NB4 (cell line): ENCODE measurements at regions not wholly inside any gene's neighbourhood (a gene's known extent, or its start where the extent isn't known, plus 50 kb on each side); places are given as distances from the start of the nearest gene placed in this dataset.

ENCODE experiments used
- TF ChIP-seq, protein P1 (sequence below): IDR thresholded peaks from one replicate; pipeline ENCODE4 v1.5.1; 2012; ENCODE audit warnings: low read depth, low read length
- TF ChIP-seq, protein P2 (sequence below): IDR thresholded peaks from 2 replicates; pipeline ENCODE4 v1.6.1; 2011; ENCODE audit warnings: low read depth, low read length

DNA sequence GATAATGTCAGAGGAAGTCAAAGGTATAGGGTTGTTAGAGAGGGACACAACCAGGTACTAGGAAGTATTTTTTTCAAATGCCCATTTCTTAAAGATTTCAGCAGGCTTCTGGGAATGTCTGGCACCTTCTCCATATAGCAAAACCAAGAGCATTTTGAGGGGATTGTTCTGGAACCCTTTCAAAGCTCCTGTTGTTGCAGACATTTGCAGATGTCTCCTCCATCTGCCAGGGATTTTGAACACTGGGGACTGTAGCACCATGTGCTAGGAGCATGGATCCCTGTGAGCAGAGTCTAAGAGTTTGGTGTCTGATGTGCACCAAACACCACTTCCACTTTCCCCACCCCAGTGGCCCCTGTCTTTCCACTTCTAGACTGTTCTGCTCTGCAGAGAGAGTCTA is 206.0 kb upstream of the KBTBD8 start:
- TF ChIP-seq, protein P1, sequence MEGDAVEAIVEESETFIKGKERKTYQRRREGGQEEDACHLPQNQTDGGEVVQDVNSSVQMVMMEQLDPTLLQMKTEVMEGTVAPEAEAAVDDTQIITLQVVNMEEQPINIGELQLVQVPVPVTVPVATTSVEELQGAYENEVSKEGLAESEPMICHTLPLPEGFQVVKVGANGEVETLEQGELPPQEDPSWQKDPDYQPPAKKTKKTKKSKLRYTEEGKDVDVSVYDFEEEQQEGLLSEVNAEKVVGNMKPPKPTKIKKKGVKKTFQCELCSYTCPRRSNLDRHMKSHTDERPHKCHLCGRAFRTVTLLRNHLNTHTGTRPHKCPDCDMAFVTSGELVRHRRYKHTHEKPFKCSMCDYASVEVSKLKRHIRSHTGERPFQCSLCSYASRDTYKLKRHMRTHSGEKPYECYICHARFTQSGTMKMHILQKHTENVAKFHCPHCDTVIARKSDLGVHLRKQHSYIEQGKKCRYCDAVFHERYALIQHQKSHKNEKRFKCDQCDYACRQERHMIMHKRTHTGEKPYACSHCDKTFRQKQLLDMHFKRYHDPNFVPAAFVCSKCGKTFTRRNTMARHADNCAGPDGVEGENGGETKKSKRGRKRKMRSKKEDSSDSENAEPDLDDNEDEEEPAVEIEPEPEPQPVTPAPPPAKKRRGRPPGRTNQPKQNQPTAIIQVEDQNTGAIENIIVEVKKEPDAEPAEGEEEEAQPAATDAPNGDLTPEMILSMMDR, result no peak
- TF ChIP-seq, protein P2, sequence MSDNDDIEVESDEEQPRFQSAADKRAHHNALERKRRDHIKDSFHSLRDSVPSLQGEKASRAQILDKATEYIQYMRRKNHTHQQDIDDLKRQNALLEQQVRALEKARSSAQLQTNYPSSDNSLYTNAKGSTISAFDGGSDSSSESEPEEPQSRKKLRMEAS, result no peak
